ENCODE measurements at regions not wholly inside any gene's neighbourhood (a gene's known extent, or its start where the extent isn't known, plus 50 kb on each side); places are given as distances from the start of the nearest gene placed in this dataset.

- Histone ChIP-seq H3K9me3 (no peaks in the 10 kb centered on the region), H3K4me3 (no peak overlapping the region), H3K27ac (no peak overlapping the region), H3K4me1 (no peaks in the 10 kb centered on the region), H3K36me3 (no peaks in the 10 kb centered on the region), H3K27me3 (no peaks in the 10 kb centered on the region)
- no peak for TF ChIP-seq POLR2A (IDR thresholded peaks at IDR 0.05)
- no peak for TF ChIP-seq CTCF (IDR thresholded peaks at IDR 0.05)
- TF ChIP-seq EP300 (IDR thresholded peaks at IDR 0.05): no peak
- whole genome bisulfite sequencing, 2 donors: 78 to 84% methylated on average over 16 of the region's 16 CpGs
- DNase-seq (ENCODE audit: low spot score in 2 of 2): no peak
Observed at GRCh38 chr3:13211605-13212210, 138.5 kb upstream of the IQSEC1 start.

- H3K4me3 ChIP-seq: no peak overlapping the region
- H3K36me3 ChIP-seq: no peaks in the 10 kb centered on the region
- H3K27me3 ChIP-seq: peaks cover 0 to 5% of the 10 kb centered on the region in 2 donors
- no peaks in the 10 kb centered on the region for H3K4me1 ChIP-seq
- no peaks in the 10 kb centered on the region for H3K9me3 ChIP-seq
- TF ChIP-seq POLR2A (IDR thresholded peaks at IDR 0.05) (no peak), CTCF (IDR thresholded peaks at IDR 0.05) (no peak), EP300 (IDR thresholded peaks at IDR 0.05) (no peak)
- 57 to 70% methylated on average over 10 to 22 of the region's 22 CpGs for WGBS, 2 donors
- DNase-seq (ENCODE audit: low spot score in 2 of 2): no peak
- H3K27ac ChIP-seq: no peak overlapping the region
Observed at GRCh38 chr3:13210221-13210975, 137.2 kb upstream of the IQSEC1 start.

- Histone ChIP-seq H3K27ac (no peak overlapping the region), H3K36me3 (no peaks in the 10 kb centered on the region), H3K9me3 (no peaks in the 10 kb centered on the region), H3K27me3 (peaks cover 0 to 7% of the 10 kb centered on the region in 2 donors), H3K4me3 (no peak overlapping the region), H3K4me1 (no peaks in the 10 kb centered on the region)
- no peak for DNase-seq (ENCODE audit: low spot score in 2 of 2)
- TF ChIP-seq CTCF (IDR thresholded peaks at IDR 0.05) (no peak), POLR2A (IDR thresholded peaks at IDR 0.05) (no peak)
- 54 to 65% methylated on average over 6 of the region's 6 CpGs for WGBS, 2 donors
Observed at GRCh38 chr3:13209634-13209997, 136.4 kb upstream of the IQSEC1 start.

- TF ChIP-seq EP300 (IDR thresholded peaks at IDR 0.05) (no peak), CTCF (IDR thresholded peaks at IDR 0.05) (no peak), POLR2A (IDR thresholded peaks at IDR 0.05) (no peak)
- H3K27me3 ChIP-seq: peaks cover 0 to 11% of the 10 kb centered on the region in 2 donors
Observed at GRCh38 chr3:13208706-13209633, 135.7 kb upstream of the IQSEC1 start.

More at GRCh38 chr3:13208706-13209633, 135.7 kb upstream of the IQSEC1 start:
- peaks cover 0 to 4% (median 0%) of the 10 kb centered on the region in 4 donors for H3K4me1 ChIP-seq
- H3K27ac ChIP-seq: no peak overlapping the region
- H3K9me3 ChIP-seq: no peaks in the 10 kb centered on the region
- WGBS, 2 donors: 68 to 71% methylated on average over 13 to 17 of the region's 17 CpGs
- no peak for DNase-seq (ENCODE audit: low spot score in 2 of 2)
- no peak overlapping the region for H3K4me3 ChIP-seq
- H3K36me3 ChIP-seq: no peaks in the 10 kb centered on the region
